Keratinocyte (primary cell): ENCODE measurements at regions not wholly inside any gene's neighbourhood (a gene's known extent, or its start where the extent isn't known, plus 50 kb on each side); places are given as distances from the start of the nearest gene placed in this dataset.

ENCODE experiments used
- EZH2 ChIP-seq: IDR thresholded peaks from one replicate; pipeline ENCODE4 v1.6.1; 2012; ENCODE audit warnings: inconsistent platforms, mild to moderate bottlenecking, low read length, moderate library complexity
- TF ChIP-seq, protein P1 (sequence below), 3 experiments: IDR thresholded peaks in 1 of 3; conservative IDR thresholded peaks in 1 of 3; optimal IDR thresholded peaks in 1 of 3; 2 replicates in 2 of 3; 3 replicates in 1 of 3; pipeline versions ENCODE3 to v1.5.1; 2011; ENCODE audit warnings: low read length in 3 of 3, mild to moderate bottlenecking in 3 of 3, moderate library complexity in 2 of 3, control low read depth in 1 of 3, inconsistent platforms in 1 of 3; ENCODE audit not compliant: insufficient read depth in 2 of 3; ENCODE audit errors: extremely low read depth in 1 of 3

DNA sequence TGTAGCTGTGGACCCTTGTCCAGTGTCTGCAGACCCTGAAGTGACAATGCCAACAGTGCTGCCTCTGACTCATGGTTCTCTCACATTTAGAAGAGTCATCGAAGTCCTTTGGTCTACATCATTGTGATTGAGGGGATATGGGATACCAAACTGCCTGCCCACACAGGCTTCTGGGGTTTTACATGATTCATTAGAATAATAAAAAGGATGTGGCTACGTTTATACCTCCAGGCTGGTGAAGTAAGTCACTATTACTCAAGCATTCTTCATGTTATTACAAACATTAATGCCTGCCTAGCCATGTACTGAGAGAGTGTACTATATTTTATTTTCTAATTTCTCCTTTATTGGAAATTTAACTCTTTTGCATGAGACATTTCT is 365.7 kb downstream of the SPATA31D1 start:
- TF ChIP-seq, protein P1, sequence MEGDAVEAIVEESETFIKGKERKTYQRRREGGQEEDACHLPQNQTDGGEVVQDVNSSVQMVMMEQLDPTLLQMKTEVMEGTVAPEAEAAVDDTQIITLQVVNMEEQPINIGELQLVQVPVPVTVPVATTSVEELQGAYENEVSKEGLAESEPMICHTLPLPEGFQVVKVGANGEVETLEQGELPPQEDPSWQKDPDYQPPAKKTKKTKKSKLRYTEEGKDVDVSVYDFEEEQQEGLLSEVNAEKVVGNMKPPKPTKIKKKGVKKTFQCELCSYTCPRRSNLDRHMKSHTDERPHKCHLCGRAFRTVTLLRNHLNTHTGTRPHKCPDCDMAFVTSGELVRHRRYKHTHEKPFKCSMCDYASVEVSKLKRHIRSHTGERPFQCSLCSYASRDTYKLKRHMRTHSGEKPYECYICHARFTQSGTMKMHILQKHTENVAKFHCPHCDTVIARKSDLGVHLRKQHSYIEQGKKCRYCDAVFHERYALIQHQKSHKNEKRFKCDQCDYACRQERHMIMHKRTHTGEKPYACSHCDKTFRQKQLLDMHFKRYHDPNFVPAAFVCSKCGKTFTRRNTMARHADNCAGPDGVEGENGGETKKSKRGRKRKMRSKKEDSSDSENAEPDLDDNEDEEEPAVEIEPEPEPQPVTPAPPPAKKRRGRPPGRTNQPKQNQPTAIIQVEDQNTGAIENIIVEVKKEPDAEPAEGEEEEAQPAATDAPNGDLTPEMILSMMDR (optimal IDR thresholded peaks at IDR 0.05 in 1 of 3, IDR thresholded peaks at IDR 0.05 in 1 of 3, conservative IDR thresholded peaks at IDR 0.05 in 1 of 3; ENCODE audit: extremely low read depth in 1 of 3, insufficient read depth in 2 of 3, low read length in 3 of 3), result no peak
- TF ChIP-seq EZH2, result no peak
